Adipose tissue (tissue), 3 donors: ENCODE measurements at regions not wholly inside any gene's neighbourhood (a gene's known extent, or its start where the extent isn't known, plus 50 kb on each side); places are given as distances from the start of the nearest gene placed in this dataset.

ENCODE experiments used
- H3K27ac ChIP-seq: one replicate; pipeline ENCODE4 v1.5.1; 2013; ENCODE audit warnings: low read depth, low read length
- WGBS, 3 donors: extraction: QIAGEN DNeasy Blood & Tissue Kit; methylation state at CpG; one replicate each; pipeline ENCODE4 v1.1.7; 2013; 5-methylcytosine and 5-hydroxymethylcytosine counted together
- donor health status: healthy with polysubstance abuse.
- donor health status: Bipolar disorder and iron deficiency.
- donor health status: healthy.

GRCh38 chr5:74576941-74577456 lies 63.5 kb downstream of the ENC1 start:
- no peak overlapping the region for H3K27ac ChIP-seq
- 52 to 78% (median 58%) methylated on average over 6 of the region's 6 CpGs for WGBS, 3 donors

DNA sequence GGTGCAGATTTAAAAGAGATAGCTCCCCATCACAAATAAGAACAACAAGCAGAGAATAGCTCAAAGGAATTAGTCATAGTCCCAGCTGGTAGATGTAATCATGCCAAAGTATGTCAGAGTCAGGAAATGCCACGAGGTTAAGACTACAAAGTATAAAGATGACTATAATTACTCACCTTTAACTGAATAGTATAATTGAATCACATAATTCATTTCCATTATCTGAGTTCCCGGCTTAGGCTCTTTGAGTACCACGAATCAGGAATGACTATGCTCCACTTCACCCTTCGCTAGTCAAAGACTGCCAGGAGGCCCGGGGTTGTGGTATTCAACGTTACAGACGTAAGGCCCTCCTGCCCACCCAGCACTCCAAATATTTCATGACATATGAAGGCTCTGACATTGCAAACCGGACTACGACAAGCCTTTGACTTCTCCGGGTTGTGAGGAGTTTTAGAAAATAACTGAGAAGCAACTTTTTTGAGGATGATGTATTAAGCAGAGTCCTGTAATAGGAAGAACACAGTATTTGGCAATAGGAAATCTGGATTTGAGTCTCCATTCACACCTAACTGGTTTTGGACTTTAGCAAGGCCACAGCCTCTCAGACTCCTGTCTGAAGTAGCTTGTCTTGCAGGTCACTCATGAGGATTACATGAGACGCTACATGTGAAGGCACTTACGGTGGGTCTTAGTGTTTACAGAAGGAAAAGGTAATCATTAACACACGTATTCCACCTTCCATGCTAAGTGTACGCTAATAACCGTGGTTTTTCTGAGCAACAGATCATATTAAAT lies 64.6 kb downstream of the ENC1 start:
- WGBS, 3 donors, result 77 to 88% (median 80%) methylated on average over 15 of the region's 15 CpGs
- no peak overlapping the region for H3K27ac ChIP-seq

GRCh38 chr5:74570250-74570649 lies 70.3 kb downstream of the ENC1 start:
- H3K27ac ChIP-seq, result no peak overlapping the region
- 78 to 86% (median 81%) methylated on average over 2 of the region's 2 CpGs for WGBS, 3 donors

GRCh38 chr5:74567411-74567995 lies 73.0 kb downstream of the ENC1 start:
- no peak overlapping the region for H3K27ac ChIP-seq
- WGBS, 3 donors, result 71 to 93% (median 88%) methylated on average over 4 of the region's 4 CpGs

DNA sequence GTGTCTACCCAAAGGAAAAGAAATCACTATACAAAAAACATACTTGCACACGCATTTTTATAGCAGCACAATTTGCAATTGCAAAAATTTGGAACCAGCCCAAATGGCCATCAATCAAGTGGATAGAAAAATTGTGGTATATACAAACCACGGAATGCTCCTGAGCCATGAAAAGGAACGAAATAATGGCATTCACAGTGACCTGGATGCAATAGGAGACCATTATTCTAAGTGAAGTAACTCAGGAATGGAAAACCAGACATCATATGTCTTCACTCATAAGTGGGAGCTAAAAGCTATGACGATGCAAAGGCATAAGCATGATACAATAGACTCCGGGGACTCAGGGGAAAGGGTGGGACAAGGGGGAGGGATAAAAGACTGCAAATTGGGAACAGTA lies 78.4 kb downstream of the ENC1 start:
- no peak overlapping the region for H3K27ac ChIP-seq
- WGBS, 3 donors, result 59 to 76% (median 63%) methylated on average over 5 of the region's 5 CpGs

DNA sequence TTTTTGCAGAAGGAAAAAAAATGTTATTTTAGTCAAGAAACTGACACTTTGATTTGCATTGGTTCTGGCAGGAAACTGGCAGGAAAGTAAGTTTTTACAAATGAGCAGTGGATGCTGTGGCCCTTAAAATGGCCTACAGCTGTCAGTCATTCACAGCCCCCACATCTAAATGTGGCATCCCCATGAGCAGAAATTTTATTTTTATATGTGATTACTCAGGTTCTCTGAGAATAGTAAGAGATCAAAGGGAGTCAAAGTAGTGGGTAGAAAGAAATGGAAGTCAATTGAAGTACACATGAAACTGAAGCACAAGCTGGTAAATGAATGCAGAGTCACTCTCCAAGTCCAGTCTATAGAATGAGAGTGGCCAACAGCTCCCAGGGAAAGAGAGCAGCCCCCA lies 80.3 kb downstream of the ENC1 start:
- no peak overlapping the region for H3K27ac ChIP-seq

DNA sequence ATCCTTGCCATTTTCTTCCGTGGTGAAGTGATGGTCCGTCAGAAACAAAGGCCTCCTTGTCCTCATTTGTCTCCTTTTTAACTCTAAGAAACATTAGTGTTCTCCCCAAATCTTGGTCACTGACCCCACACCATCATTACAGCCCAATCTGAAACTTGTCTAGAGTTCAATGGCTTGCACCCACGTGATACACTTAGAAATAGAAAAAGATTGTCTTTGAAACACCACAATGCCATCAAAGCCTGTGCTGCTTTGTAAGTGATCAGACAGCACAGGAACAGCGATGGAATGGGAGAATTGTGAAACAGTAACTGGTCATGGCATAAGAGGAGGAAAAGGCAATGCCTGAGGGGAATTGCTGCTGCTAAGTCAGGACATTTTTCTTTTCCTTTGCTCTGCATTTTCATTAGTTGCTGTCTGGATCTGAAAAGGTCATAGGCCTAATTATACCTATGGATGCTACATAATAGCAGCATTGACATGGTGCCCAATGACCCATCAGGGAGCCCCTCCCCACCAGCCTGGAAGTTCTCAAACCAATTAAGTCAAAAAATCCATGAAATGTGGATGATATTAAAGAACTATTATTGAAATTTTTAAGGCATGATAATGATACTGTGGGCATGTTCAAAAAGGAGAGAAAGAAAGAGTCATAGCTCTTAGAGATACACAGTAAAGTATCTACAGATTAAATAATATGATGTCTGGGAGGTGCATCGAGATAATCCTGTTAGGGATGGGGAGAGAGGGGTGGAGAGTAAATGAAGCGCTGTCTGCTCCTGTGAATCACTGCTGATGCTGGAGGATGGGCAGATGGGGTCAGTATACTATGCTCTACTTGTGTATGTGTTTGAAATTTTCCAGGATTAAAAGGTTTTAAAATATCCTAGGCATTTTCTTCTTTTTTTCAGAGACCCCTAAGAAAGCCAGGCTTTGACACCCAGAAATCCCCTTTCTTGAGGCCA lies 83.6 kb downstream of the ENC1 start:
- 77 to 88% (median 82%) methylated on average over 6 of the region's 6 CpGs for WGBS, 3 donors
- H3K27ac ChIP-seq, result no peak overlapping the region

GRCh38 chr5:74556006-74556405 lies 84.5 kb downstream of the ENC1 start:
- WGBS, 3 donors, result 83 to 89% (median 87%) methylated on average over 3 of the region's 3 CpGs
- H3K27ac ChIP-seq, result no peak overlapping the region

DNA sequence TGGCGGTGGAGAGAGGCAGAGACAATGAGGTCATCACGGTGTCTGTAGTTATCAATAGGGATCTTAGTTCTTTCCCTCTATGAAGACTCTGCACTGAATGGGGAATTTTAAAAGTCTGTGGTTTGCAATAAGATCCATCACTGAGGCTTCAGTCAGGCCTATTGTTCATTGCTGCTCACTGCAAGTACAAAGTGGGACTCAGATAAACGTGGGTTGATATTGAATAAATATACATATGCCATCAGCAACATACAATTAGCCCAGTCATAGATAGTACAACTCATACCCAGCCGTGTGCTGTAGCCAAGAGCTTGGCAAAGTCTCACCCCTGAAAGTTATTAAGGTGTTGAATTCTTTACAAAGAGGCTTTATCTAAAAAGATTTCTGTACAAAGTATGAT lies 88.4 kb downstream of the ENC1 start:
- 82 to 90% (median 87%) methylated on average over 4 of the region's 4 CpGs for WGBS, 3 donors
- H3K27ac ChIP-seq, result no peak overlapping the region

GRCh38 chr5:74550927-74551326 lies 89.6 kb downstream of the ENC1 start:
- no peak overlapping the region for H3K27ac ChIP-seq
- WGBS, 3 donors, result 88 to 98% (median 88%) methylated on average over 4 of the region's 4 CpGs

- 69 to 78% (median 71%) methylated on average over 3 of the region's 3 CpGs for WGBS, 3 donors
- H3K27ac ChIP-seq, result no peak overlapping the region
Observed at GRCh38 chr5:74549384-74549783, 91.1 kb downstream of the ENC1 start.

DNA sequence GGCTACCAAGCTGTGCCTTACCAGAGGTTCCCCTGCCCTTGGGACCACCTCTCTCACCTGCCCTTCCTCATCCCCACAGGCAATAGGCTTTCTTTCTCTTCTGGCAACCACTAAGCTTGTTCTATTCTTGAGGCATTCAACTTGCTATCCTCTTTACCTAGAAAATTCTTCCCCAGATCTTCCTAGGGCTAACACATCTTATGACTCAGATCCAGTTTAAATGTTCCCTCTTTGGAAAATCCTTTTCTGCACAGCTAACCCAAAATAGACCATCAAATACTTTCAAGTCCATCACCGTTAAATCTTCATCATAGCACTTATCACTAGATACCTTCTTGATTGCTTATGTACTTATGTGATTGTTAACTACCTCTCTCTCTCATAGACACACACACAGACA lies 93.7 kb downstream of the ENC1 start:
- WGBS, 3 donors, result 81 to 100% (median 97%) methylated on average over 1 of the region's 1 CpG
- no peak overlapping the region for H3K27ac ChIP-seq

DNA sequence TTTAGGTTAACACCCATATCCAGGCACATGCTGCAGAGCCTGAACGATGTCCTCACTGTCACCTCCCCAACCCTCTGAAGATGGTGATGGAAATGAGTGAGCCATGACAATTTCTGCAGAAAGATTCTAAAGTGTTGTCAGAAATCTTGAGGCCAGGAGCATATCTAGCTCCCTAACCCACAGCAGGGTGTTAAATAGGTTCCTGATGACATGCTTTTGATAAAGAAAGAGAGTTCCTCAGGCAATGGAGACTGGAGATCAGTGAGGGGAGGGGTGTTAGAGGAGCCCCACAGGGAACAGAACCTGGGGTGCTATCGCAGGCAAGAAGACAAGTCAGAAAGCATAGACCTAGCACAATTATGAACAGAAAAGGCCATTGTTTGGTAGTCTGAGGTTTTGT lies 95.7 kb downstream of the ENC1 start:
- 96 to 100% (median 98%) methylated on average over 2 of the region's 2 CpGs for WGBS, 3 donors
- no peak overlapping the region for H3K27ac ChIP-seq

GRCh38 chr5:74543162-74543995 lies 97.1 kb downstream of the ENC1 start:
- H3K27ac ChIP-seq, result no peak overlapping the region

GRCh38 chr5:74542482-74542881 lies 98.0 kb downstream of the ENC1 start:
- H3K27ac ChIP-seq, result no peak overlapping the region
- WGBS, 3 donors, result 69 to 86% (median 77%) methylated on average over 3 of the region's 3 CpGs

More at GRCh38 chr5:74543162-74543995, 97.1 kb downstream of the ENC1 start:
- WGBS, 3 donors, result 30 to 53% (median 33%) methylated on average over 14 of the region's 14 CpGs

GRCh38 chr5:74541381-74541781 lies 99.1 kb downstream of the ENC1 start:
- no peak overlapping the region for H3K27ac ChIP-seq
- 41 to 56% (median 56%) methylated on average over 1 of the region's 1 CpG for WGBS, 3 donors

DNA sequence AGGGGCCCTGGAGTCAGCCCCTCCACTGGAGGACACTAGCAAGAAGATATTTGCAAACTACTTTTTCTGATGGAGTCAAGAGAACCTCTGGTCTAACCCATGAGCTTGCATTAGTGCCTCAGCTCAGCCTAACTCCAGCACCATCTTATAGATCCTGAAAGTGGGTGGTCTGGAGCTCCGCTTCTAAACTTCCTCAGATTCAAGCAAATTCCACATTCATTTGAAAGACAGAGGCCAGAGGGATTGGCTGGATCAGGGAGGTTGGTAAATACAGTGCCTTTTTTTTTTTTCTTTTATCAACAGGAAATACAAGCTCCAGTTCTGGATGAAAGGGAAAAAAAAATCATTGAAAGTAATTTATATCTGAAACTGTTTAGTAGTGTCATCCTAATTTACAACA lies 99.9 kb downstream of the ENC1 start:
- WGBS, 3 donors, result 60 to 76% (median 73%) methylated on average over 1 of the region's 1 CpG
- H3K27ac ChIP-seq, result no peak overlapping the region

DNA sequence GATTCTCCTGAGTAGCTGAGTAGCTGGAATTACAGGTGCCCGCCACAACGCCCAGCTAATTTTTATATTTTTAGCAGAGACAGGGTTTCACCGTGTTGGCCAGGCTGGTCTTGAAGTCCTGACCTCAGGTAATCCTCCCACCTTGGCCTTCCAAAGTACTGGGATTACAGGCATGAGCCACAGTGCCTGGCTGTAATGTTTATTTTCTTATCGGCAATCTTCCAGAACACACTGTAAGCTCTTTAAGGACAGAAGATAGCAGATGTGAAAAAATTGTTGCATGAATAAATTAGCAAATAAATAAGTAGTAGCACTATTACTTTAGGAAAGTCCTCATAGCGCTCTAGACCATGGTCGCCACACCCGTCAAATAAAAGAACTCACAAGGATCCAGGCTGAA lies 100.5 kb downstream of the ENC1 start:
- no peak overlapping the region for H3K27ac ChIP-seq
- WGBS, 3 donors, result 45 to 82% (median 72%) methylated on average over 7 of the region's 7 CpGs
